ENCODE measurements at regions not wholly inside any gene's neighbourhood (a gene's known extent, or its start where the extent isn't known, plus 50 kb on each side); places are given as distances from the start of the nearest gene placed in this dataset.

GRCh38 chr18:76618721-76619120, 123.7 kb upstream of the ZNF516 start:
- Histone ChIP-seq H3K27me3 (ENCODE audit: insufficient read depth, low read length) (0 out of 2 replicates have a peak, but pooled peaks cover 5% of the 10 kb centered on the region), H3K9me2 (ENCODE audit: insufficient read depth) (no peaks in the 10 kb centered on the region), H3K27ac (ENCODE audit: low read depth, low read length) (no peak overlapping the region), H3K9me3 (ENCODE audit: control insufficient read depth in 1 of 2, insufficient read depth in 1 of 2, low read depth in 1 of 2, low read length in 2 of 2) (no peaks in the 10 kb centered on the region), H3K36me3 (ENCODE audit: control insufficient read depth in 1 of 2, insufficient read depth in 2 of 2, low read length in 2 of 2) (no peaks in the 10 kb centered on the region), H4K20me1 (ENCODE audit: insufficient read depth) (no peaks in the 10 kb centered on the region), H3K9ac (ENCODE audit: low read length) (no peak overlapping the region), H2AFZ (ENCODE audit: low read depth, low read length, poor library complexity, severe bottlenecking) (no peak overlapping the region), H3K79me2 (ENCODE audit: insufficient read depth, low read length) (no peaks in the 10 kb centered on the region), H3K4me1 (ENCODE audit: control insufficient read depth in 1 of 2, insufficient read depth in 2 of 2, low read length in 2 of 2) (peaks cover 5 to 14% of the 10 kb centered on the region in 2 experiments; a peak in 3 of 4 replicates), H3K4me2 (ENCODE audit: low read length) (no peak overlapping the region), H3K4me3 (replicated peaks in 1 of 2; ENCODE audit: low read depth in 1 of 2, low read length in 2 of 2) (no peak overlapping the region)
- CTCF ChIA-PET: no interaction called here
- POLR2A ChIA-PET: no interaction called here
- RAD21 ChIA-PET (ENCODE audit: low non-redundant PET in 1 of 2, low total read pairs in 2 of 2, uncharacterized antibody in 2 of 2, unreplicated experiment in 2 of 2): no interaction called here
- TF ChIP-seq EZH2phosphoT487 (IDR thresholded peaks at IDR 0.05; ENCODE audit: borderline replicate concordance): no peak
- ATAC-seq (no peak), DNase-seq (ENCODE audit: low read depth, low spot score) (no peak)
- BruUV-seq (replicated peaks): no TSS peak
- intact Hi-C loops (cut with micrococcal nuclease): no loop called here

GRCh38 chr18:76616373-76616772, 121.3 kb upstream of the ZNF516 start:
- H3K27ac ChIP-seq (ENCODE audit: low read depth, low read length): no peak overlapping the region
- CTCF ChIA-PET: no interaction called here
- DNase-seq (ENCODE audit: low read depth, low spot score) (no peak), ATAC-seq (no peak)
- no peaks in the 10 kb centered on the region for H3K36me3 ChIP-seq (ENCODE audit: control insufficient read depth in 1 of 2, insufficient read depth in 2 of 2, low read length in 2 of 2)
- H3K9me3 ChIP-seq (ENCODE audit: control insufficient read depth in 1 of 2, insufficient read depth in 1 of 2, low read depth in 1 of 2, low read length in 2 of 2): no peaks in the 10 kb centered on the region
- no peak overlapping the region for H3K4me2 ChIP-seq (ENCODE audit: low read length)
- intact Hi-C loops (cut with micrococcal nuclease): no loop called here
- H4K20me1 ChIP-seq (ENCODE audit: insufficient read depth): no peaks in the 10 kb centered on the region
- H3K9me2 ChIP-seq (ENCODE audit: insufficient read depth): no peaks in the 10 kb centered on the region
- RAD21 ChIA-PET (ENCODE audit: low non-redundant PET in 1 of 2, low total read pairs in 2 of 2, uncharacterized antibody in 2 of 2, unreplicated experiment in 2 of 2): no interaction called here
- TF ChIP-seq SP1 (IDR thresholded peaks at IDR 0.05; ENCODE audit: low read depth) (no peak), EZH2 (IDR thresholded peaks at IDR 0.05) (no peak), JUND (IDR thresholded peaks at IDR 0.05) (no peak), MAX (IDR thresholded peaks at IDR 0.05) (no peak), CBX3 (IDR thresholded peaks at IDR 0.05; ENCODE audit: low read depth) (no peak), CEBPB (IDR thresholded peaks at IDR 0.05; ENCODE audit: low read depth) (no peak), RAD21 (IDR thresholded peaks at IDR 0.05; ENCODE audit: low read depth) (no peak)
- H3K79me2 ChIP-seq (ENCODE audit: insufficient read depth, low read length): no peaks in the 10 kb centered on the region
- no peak overlapping the region for H2AFZ ChIP-seq (ENCODE audit: low read depth, low read length, poor library complexity, severe bottlenecking)
- no peak overlapping the region for H3K4me3 ChIP-seq (replicated peaks in 1 of 2; ENCODE audit: low read depth in 1 of 2, low read length in 2 of 2)
- H3K27me3 ChIP-seq (ENCODE audit: insufficient read depth, low read length): 0 out of 2 replicates have a peak, but pooled peaks cover 5% of the 10 kb centered on the region
- no TSS peak for BruUV-seq (replicated peaks)
- no peak overlapping the region for H3K9ac ChIP-seq (ENCODE audit: low read length)
- peaks cover 5 to 14% of the 10 kb centered on the region in 2 experiments; a peak in 3 of 4 replicates for H3K4me1 ChIP-seq (ENCODE audit: control insufficient read depth in 1 of 2, insufficient read depth in 2 of 2, low read length in 2 of 2)
- POLR2A ChIA-PET: no interaction called here

All from HCT116 (cell line).